ENCODE measurements at regions not wholly inside any gene's neighbourhood (a gene's known extent, or its start where the extent isn't known, plus 50 kb on each side); places are given as distances from the start of the nearest gene placed in this dataset.
A peak's percentile ranks its signal among the peaks of the same experiment; 100 is the strongest.

DNA sequence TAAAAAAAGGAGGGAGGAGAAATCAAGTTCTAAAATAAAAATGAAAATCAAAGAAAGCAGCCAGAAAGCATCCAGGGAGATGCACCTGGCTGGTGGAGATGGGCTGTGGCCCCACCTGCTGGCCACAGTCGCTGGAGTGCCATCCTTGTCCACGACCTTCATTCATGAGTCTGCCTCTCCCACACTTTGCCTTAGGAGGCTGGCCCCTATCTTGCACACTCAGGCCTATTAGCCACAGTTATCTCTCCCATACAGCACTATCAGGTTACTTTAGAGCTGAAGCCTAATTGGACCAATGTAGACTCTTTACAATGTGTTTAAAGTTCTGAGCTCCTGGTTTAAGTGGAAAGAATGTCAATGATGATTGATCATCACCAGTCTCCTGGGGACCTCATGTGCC, 392.0 kb upstream of the RORA start (continued):
- TF ChIP-seq FIP1L1 (IDR thresholded peaks at IDR 0.05; ENCODE audit: low read depth, low read length, poor library complexity, severe bottlenecking) (no peak), HDAC3 (IDR thresholded peaks at IDR 0.05; ENCODE audit: borderline replicate concordance, partially characterized antibody) (peak; percentile 40), TOE1 (IDR thresholded peaks at IDR 0.05; ENCODE audit: borderline replicate concordance) (0 out of 2 replicates have a peak, but pooled peaks have one; percentile 29), TOE1 (CRISPR knock-in tag; IDR thresholded peaks at IDR 0.05; ENCODE audit: borderline replicate concordance, low read depth) (no peak), LCOR (CRISPR knock-in tag; IDR thresholded peaks at IDR 0.05) (peak; percentile 48; the same call in 1 of the 2 replicates), MAFK (IDR thresholded peaks at IDR 0.05; ENCODE audit: low read length) (no peak), MECOM (CRISPR knock-in tag; IDR thresholded peaks at IDR 0.05) (no peak), TRIM24 (IDR thresholded peaks at IDR 0.05) (peak; percentile 67 to 69), ATF7 (IDR thresholded peaks at IDR 0.05) (0 out of 2 replicates have a peak, but pooled peaks have one; percentile 23), RAD21 (CRISPR knock-in tag; conservative IDR thresholded peaks at IDR 0.05 in 1 of 2, IDR thresholded peaks at IDR 0.05 in 1 of 2) (peak; percentile 19 to 56; a peak in 3 of 4 replicates), JUNB (CRISPR knock-in tag; conservative IDR thresholded peaks at IDR 0.05) (no peak), GATAD2B (IDR thresholded peaks at IDR 0.05; ENCODE audit: borderline replicate concordance) (peak; percentile 30; the same call in 1 of the 2 replicates), ZNF347 (CRISPR knock-in tag; IDR thresholded peaks at IDR 0.05; ENCODE audit: low read depth) (no peak), PRMT5 (CRISPR knock-in tag; IDR thresholded peaks at IDR 0.05) (no peak), HNRNPUL1 (IDR thresholded peaks at IDR 0.05; ENCODE audit: low read length) (no peak), MCM3 (IDR thresholded peaks at IDR 0.05) (no peak), CREM (IDR thresholded peaks at IDR 0.05; ENCODE audit: low read depth) (peak; percentile 23; the same call in 1 of the 2 replicates), BCOR (IDR thresholded peaks at IDR 0.05) (0 out of 2 replicates have a peak, but pooled peaks have one; percentile 33), ESRRA (IDR thresholded peaks at IDR 0.05; ENCODE audit: borderline replicate concordance, low read depth) (peak; percentile 87), EHMT2 (IDR thresholded peaks at IDR 0.05) (no peak), BHLHE40 (IDR thresholded peaks at IDR 0.05; ENCODE audit: low read length) (peak; percentile 36; the same call in 1 of the 2 replicates), CTBP1 (IDR thresholded peaks at IDR 0.05; ENCODE audit: borderline replicate concordance) (peak; percentile 68; the same call in 1 of the 2 replicates), NCOA1 (IDR thresholded peaks at IDR 0.05; ENCODE audit: low read depth) (peak; percentile 60; the same call in 1 of the 2 replicates), POLR2AphosphoS5 (IDR thresholded peaks at IDR 0.05; ENCODE audit: control insufficient read depth, insufficient read depth, low read depth, low read length) (peak; percentile 88), ZNF644 (tag; IDR thresholded peaks at IDR 0.05; ENCODE audit: low read depth) (no peak), CC2D1A (IDR thresholded peaks at IDR 0.05) (peak; percentile 87; the same call in 1 of the 2 replicates)
- TF ChIP-seq, protein P1, sequence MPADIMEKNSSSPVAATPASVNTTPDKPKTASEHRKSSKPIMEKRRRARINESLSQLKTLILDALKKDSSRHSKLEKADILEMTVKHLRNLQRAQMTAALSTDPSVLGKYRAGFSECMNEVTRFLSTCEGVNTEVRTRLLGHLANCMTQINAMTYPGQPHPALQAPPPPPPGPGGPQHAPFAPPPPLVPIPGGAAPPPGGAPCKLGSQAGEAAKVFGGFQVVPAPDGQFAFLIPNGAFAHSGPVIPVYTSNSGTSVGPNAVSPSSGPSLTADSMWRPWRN (IDR thresholded peaks at IDR 0.05; ENCODE audit: low read depth) = 0 out of 2 replicates have a peak, but pooled peaks have one; percentile 40
- TF ChIP-seq, protein P2, sequence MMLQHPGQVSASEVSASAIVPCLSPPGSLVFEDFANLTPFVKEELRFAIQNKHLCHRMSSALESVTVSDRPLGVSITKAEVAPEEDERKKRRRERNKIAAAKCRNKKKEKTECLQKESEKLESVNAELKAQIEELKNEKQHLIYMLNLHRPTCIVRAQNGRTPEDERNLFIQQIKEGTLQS (IDR thresholded peaks at IDR 0.05) = no peak
- TF ChIP-seq, protein P2 (CRISPR knock-in tag; conservative IDR thresholded peaks at IDR 0.05) = no peak
- TF ChIP-seq, protein P3, sequence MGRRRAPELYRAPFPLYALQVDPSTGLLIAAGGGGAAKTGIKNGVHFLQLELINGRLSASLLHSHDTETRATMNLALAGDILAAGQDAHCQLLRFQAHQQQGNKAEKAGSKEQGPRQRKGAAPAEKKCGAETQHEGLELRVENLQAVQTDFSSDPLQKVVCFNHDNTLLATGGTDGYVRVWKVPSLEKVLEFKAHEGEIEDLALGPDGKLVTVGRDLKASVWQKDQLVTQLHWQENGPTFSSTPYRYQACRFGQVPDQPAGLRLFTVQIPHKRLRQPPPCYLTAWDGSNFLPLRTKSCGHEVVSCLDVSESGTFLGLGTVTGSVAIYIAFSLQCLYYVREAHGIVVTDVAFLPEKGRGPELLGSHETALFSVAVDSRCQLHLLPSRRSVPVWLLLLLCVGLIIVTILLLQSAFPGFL (CRISPR knock-in tag; IDR thresholded peaks at IDR 0.05) = no peak

Measured in K562 (cell line).